ENCODE measurements at regions not wholly inside any gene's neighbourhood (a gene's known extent, or its start where the extent isn't known, plus 50 kb on each side); places are given as distances from the start of the nearest gene placed in this dataset.

DNA sequence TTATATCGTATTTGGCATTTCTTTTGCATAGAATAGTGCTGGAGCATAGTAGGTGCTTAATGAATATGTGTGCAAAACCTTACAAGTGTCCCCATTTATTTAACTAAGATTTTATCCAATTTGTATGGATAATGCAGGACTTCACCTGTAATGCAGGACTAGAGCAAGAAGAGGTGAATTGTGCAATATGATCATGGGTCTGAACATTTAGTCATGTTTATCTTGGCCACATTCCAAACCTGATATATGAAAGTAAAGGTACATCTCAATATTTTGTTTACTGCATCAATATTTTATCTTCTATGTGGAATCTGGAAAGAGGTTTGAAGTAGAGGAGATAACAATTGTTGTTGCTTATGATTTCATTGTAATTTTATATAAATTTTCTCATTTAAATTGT is 1626.7 kb upstream of the B3GALT2 start:
- H3K27ac Mint-ChIP-seq: no peak overlapping the region

DNA sequence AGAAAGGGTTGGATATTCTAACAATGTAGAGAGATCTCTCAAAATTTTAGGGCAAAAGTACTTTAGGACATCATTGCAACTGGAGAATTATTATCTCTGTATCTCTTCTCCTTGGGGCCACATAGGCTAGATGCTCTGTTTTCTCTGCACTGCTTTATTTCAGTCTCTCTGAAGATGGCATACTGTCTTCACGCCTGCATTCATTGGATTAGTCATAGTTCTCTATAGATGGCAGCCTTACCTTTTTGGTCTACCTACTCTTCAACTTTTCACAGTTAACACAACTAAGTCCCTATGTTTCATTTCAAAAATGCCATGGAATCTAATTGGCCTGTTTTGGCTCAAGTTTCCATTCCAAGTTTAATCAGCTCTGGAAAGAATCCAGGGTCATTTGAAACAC is 1623.3 kb upstream of the B3GALT2 start:
- Histone ChIP-seq H3K27ac (no peak overlapping the region), H2AFZ (replicated peaks) (no peak overlapping the region), H3K9ac (no peak overlapping the region), H3K27me3 (no peaks in the 10 kb centered on the region), H3K4me1 (no peaks in the 10 kb centered on the region), H3K36me3 (no peaks in the 10 kb centered on the region), H3K4me3 (no peak overlapping the region), H3F3A (ENCODE audit: low read depth) (no peaks in the 10 kb centered on the region), H3K9me3 (ENCODE audit: low read depth) (no peaks in the 10 kb centered on the region), H3K4me2 (no peak overlapping the region), H3K79me2 (ENCODE audit: low read depth) (no peaks in the 10 kb centered on the region), H4K20me1 (ENCODE audit: low read depth) (no peaks in the 10 kb centered on the region)
- H3K9me3 Mint-ChIP-seq: peaks cover 3% of the 10 kb centered on the region
- no peaks in the 10 kb centered on the region for H3K36me3 Mint-ChIP-seq
- TF ChIP-seq EZH2 (IDR thresholded peaks at IDR 0.05) (no peak), EZH2phosphoT487 (IDR thresholded peaks at IDR 0.05) (no peak)
- TF ChIP-seq, protein P1, sequence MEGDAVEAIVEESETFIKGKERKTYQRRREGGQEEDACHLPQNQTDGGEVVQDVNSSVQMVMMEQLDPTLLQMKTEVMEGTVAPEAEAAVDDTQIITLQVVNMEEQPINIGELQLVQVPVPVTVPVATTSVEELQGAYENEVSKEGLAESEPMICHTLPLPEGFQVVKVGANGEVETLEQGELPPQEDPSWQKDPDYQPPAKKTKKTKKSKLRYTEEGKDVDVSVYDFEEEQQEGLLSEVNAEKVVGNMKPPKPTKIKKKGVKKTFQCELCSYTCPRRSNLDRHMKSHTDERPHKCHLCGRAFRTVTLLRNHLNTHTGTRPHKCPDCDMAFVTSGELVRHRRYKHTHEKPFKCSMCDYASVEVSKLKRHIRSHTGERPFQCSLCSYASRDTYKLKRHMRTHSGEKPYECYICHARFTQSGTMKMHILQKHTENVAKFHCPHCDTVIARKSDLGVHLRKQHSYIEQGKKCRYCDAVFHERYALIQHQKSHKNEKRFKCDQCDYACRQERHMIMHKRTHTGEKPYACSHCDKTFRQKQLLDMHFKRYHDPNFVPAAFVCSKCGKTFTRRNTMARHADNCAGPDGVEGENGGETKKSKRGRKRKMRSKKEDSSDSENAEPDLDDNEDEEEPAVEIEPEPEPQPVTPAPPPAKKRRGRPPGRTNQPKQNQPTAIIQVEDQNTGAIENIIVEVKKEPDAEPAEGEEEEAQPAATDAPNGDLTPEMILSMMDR (IDR thresholded peaks at IDR 0.05): no peak
- DNase-seq (ENCODE audit: low spot score): no peak
- H3K27me3 Mint-ChIP-seq (ENCODE audit: insufficient read depth, low read depth): peaks cover 3% of the 10 kb centered on the region
- no peak overlapping the region for H3K4me3 Mint-ChIP-seq
- H3K27ac Mint-ChIP-seq: no peak overlapping the region
- no peaks in the 10 kb centered on the region for H3K4me1 Mint-ChIP-seq

More for the DNA sequence above, 1626.7 kb upstream of the B3GALT2 start:
- Mint-ChIP-seq H3K27me3 (ENCODE audit: insufficient read depth, low read depth) (no peaks in the 10 kb centered on the region), H3K9me3 (no peaks in the 10 kb centered on the region), H3K4me1 (no peaks in the 10 kb centered on the region), H3K36me3 (no peaks in the 10 kb centered on the region), H3K4me3 (no peak overlapping the region)
- H3K9ac ChIP-seq: no peak overlapping the region
- no peaks in the 10 kb centered on the region for H4K20me1 ChIP-seq (ENCODE audit: low read depth)
- DNase-seq (ENCODE audit: low spot score): no peak
- TF ChIP-seq, protein P1 (IDR thresholded peaks at IDR 0.05): no peak
- H2AFZ ChIP-seq (replicated peaks): no peak overlapping the region
- no peaks in the 10 kb centered on the region for H3K79me2 ChIP-seq (ENCODE audit: low read depth)
- no peaks in the 10 kb centered on the region for H3K4me1 ChIP-seq
- no peaks in the 10 kb centered on the region for H3K36me3 ChIP-seq
- H3K4me2 ChIP-seq: no peak overlapping the region
- no peaks in the 10 kb centered on the region for H3F3A ChIP-seq (ENCODE audit: low read depth)
- H3K9me3 ChIP-seq (ENCODE audit: low read depth): no peaks in the 10 kb centered on the region
- no peak overlapping the region for H3K27ac ChIP-seq
- no peak overlapping the region for H3K4me3 ChIP-seq
- no peaks in the 10 kb centered on the region for H3K27me3 ChIP-seq

DNA sequence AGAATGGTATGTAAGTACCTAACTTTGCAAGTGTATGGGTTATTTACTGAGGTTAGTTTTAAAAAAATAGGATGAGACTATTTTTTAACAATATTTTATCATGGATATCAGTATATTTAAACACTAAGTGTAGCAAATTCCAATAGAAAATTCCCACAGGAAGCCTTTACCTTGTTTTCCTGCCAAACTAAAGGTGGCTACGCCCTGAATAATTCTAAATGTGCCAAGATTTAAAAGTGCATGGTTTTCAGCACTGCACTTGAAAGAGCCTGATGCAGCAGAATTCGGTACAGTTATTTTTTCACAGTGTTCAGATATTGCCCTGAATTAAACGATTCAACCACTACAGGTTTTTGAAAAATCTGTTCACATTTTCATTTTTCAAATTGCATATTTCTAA is 1622.8 kb upstream of the B3GALT2 start:
- H3K27me3 Mint-ChIP-seq (ENCODE audit: insufficient read depth, low read depth): peaks cover 3% of the 10 kb centered on the region
- Histone ChIP-seq H3K27ac (no peak overlapping the region), H3K27me3 (no peaks in the 10 kb centered on the region), H3F3A (ENCODE audit: low read depth) (no peaks in the 10 kb centered on the region), H3K4me1 (no peaks in the 10 kb centered on the region), H3K4me2 (no peak overlapping the region), H3K9ac (no peak overlapping the region), H4K20me1 (ENCODE audit: low read depth) (no peaks in the 10 kb centered on the region), H3K79me2 (ENCODE audit: low read depth) (no peaks in the 10 kb centered on the region), H3K36me3 (no peaks in the 10 kb centered on the region), H3K4me3 (no peak overlapping the region), H2AFZ (replicated peaks) (no peak overlapping the region), H3K9me3 (ENCODE audit: low read depth) (no peaks in the 10 kb centered on the region)
- H3K9me3 Mint-ChIP-seq: peaks cover 3% of the 10 kb centered on the region
- H3K27ac Mint-ChIP-seq: no peak overlapping the region
- H3K36me3 Mint-ChIP-seq: no peaks in the 10 kb centered on the region
- DNase-seq (ENCODE audit: low spot score): no peak
- H3K4me3 Mint-ChIP-seq: no peak overlapping the region
- H3K4me1 Mint-ChIP-seq: no peaks in the 10 kb centered on the region
- TF ChIP-seq, protein P1 (IDR thresholded peaks at IDR 0.05): no peak
- TF ChIP-seq EZH2phosphoT487 (IDR thresholded peaks at IDR 0.05) (no peak), EZH2 (IDR thresholded peaks at IDR 0.05) (no peak)

Measured in neural progenitor cell (in vitro differentiated cells).